ENCODE measurements at regions not wholly inside any gene's neighbourhood (a gene's known extent, or its start where the extent isn't known, plus 50 kb on each side); places are given as distances from the start of the nearest gene placed in this dataset.
A peak's percentile ranks its signal among the peaks of the same experiment; 100 is the strongest.

GRCh38 chr12:19844224-19844623, 404.9 kb downstream of the AEBP2 start:
- H3K36me3 ChIP-seq = no peaks in the 10 kb centered on the region
- no peak overlapping the region for H3K27ac ChIP-seq
- H3K4me1 ChIP-seq = peaks cover 0 to 80% (median 15%) of the 10 kb centered on the region in 4 donors
- no peaks in the 10 kb centered on the region for H3K9me3 ChIP-seq
- no peak for TF ChIP-seq CTCF (IDR thresholded peaks at IDR 0.05)
- no peaks in the 10 kb centered on the region for H3K27me3 ChIP-seq
- no peak for DNase-seq
- intact Hi-C loops (cut with DNase I; ENCODE audit: low total_unique reads) = no loop called here
- no peak overlapping the region for H3K4me3 ChIP-seq

GRCh38 chr12:19846574-19846973, 407.3 kb downstream of the AEBP2 start:
- no peak for TF ChIP-seq CTCF (IDR thresholded peaks at IDR 0.05)
- DNase-seq = no peak
- intact Hi-C loops (cut with DNase I; ENCODE audit: low total_unique reads) = no loop called here
- Histone ChIP-seq H3K4me1 (peaks cover 0 to 79% (median 20%) of the 10 kb centered on the region in 4 donors), H3K27me3 (no peaks in the 10 kb centered on the region), H3K9me3 (no peaks in the 10 kb centered on the region), H3K27ac (peak overlapping the region; percentile 78 to 82), H3K36me3 (no peaks in the 10 kb centered on the region), H3K4me3 (peak overlapping the region in 1 of 2 donors; percentile 33)

GRCh38 chr12:19847294-19848059, 408.2 kb downstream of the AEBP2 start:
- Histone ChIP-seq H3K36me3 (no peaks in the 10 kb centered on the region), H3K4me3 (peak overlapping the region; percentile 31 to 33), H3K27me3 (no peaks in the 10 kb centered on the region), H3K4me1 (peaks cover 0 to 82% (median 17%) of the 10 kb centered on the region in 4 donors), H3K9me3 (no peaks in the 10 kb centered on the region), H3K27ac (peak overlapping the region; percentile 78 to 82)
- TF ChIP-seq CTCF (IDR thresholded peaks at IDR 0.05) = no peak
- intact Hi-C loops (cut with DNase I; ENCODE audit: low total_unique reads) = no loop called here
- DNase-seq = no peak

- intact Hi-C loops (cut with DNase I; ENCODE audit: low total_unique reads) = no loop called here
- no peaks in the 10 kb centered on the region for H3K36me3 ChIP-seq
- H3K27ac ChIP-seq = peak overlapping the region; percentile 78 to 82
- TF ChIP-seq CTCF (IDR thresholded peaks at IDR 0.05) = no peak
- no peaks in the 10 kb centered on the region for H3K27me3 ChIP-seq
- H3K4me1 ChIP-seq = peaks cover 0 to 82% (median 15%) of the 10 kb centered on the region in 4 donors
- DNase-seq = no peak
- H3K9me3 ChIP-seq = no peaks in the 10 kb centered on the region
- no peak overlapping the region for H3K4me3 ChIP-seq
Measured at GRCh38 chr12:19848421-19848820, 409.1 kb downstream of the AEBP2 start.

GRCh38 chr12:19849208-19849607, 409.9 kb downstream of the AEBP2 start:
- TF ChIP-seq CTCF (IDR thresholded peaks at IDR 0.05) = no peak
- DNase-seq = no peak
- Histone ChIP-seq H3K4me3 (no peak overlapping the region), H3K4me1 (peaks cover 0 to 74% (median 15%) of the 10 kb centered on the region in 4 donors), H3K27me3 (no peaks in the 10 kb centered on the region), H3K36me3 (no peaks in the 10 kb centered on the region), H3K27ac (peak overlapping the region; percentile 78 to 82), H3K9me3 (no peaks in the 10 kb centered on the region)
- intact Hi-C loops (cut with DNase I; ENCODE audit: low total_unique reads) = no loop called here
